Activated CD4-positive, alpha-beta T cell treated with anti-CD3 and anti-CD28 coated beads, Interleukin-2, amount 10 ng/mL, durations not matched to agents 7 days and 5 days (primary cell): ENCODE measurements at regions not wholly inside any gene's neighbourhood (a gene's known extent, or its start where the extent isn't known, plus 50 kb on each side); places are given as distances from the start of the nearest gene placed in this dataset.

Experiments used
- CTCF ChIA-PET: fragments of 350-600 bp; sonication (Branson Sonifier 250); formaldehyde crosslinking; loops from one replicate; lab custom pipeline; 2021; ENCODE audit warnings: antibody characterized with exemption; lab: Charles Lee
- POLR2A ChIA-PET: fragments of 350-600 bp; sonication (Branson Sonifier 250); formaldehyde crosslinking; loops from one replicate; lab custom pipeline; 2021; ENCODE audit warnings: antibody characterized with exemption; lab: Charles Lee
- DNase-seq: peaks from one replicate; pipeline ENCODE4 v3.0.0-alpha.2; 2020
- H3K27ac Mint-ChIP-seq: one replicate; pipeline ENCODE4 v1.8.0; 2021; ENCODE audit warnings: mild to moderate bottlenecking, moderate library complexity, mixed read lengths
- H3K27me3 Mint-ChIP-seq: one replicate; pipeline ENCODE4 v1.8.0; 2021; ENCODE audit warnings: mixed read lengths
- H3K36me3 Mint-ChIP-seq: one replicate; pipeline ENCODE4 v1.8.0; 2021; ENCODE audit warnings: low read depth, mixed read lengths
- H3K4me1 Mint-ChIP-seq: one replicate; pipeline ENCODE4 v1.8.0; 2021; ENCODE audit warnings: mixed read lengths
- H3K4me3 Mint-ChIP-seq: one replicate; pipeline ENCODE4 v1.8.0; 2021; ENCODE audit warnings: mild to moderate bottlenecking, moderate library complexity, mixed read lengths
- H3K9me3 Mint-ChIP-seq: one replicate; pipeline ENCODE4 v1.8.0; 2021; ENCODE audit warnings: mixed read lengths

DNA sequence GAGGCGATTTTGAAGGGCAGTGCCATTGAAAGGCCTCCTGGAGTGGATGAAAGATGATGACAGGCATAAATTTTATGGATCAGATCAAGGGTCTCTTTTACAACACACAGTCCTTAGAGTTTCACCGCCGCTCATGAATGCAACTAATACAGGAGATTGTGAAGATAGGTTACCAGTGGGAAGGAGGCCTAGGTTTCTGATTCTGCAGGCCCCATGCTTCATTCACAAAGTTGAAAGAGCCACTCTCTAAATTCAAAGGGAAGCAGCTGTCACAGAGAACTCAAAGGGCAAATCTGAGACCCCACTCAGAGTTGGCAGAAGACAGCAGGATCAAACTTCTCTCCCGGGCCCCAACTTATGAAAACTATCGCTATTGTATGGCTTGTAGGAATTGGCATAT is 137.6 kb downstream of the MAP3K7 start:
- CTCF ChIA-PET, result no interaction called here
- H3K36me3 Mint-ChIP-seq, result peaks cover 10% of the 10 kb centered on the region
- peaks cover 19% of the 10 kb centered on the region for H3K4me1 Mint-ChIP-seq
- no peak overlapping the region for H3K4me3 Mint-ChIP-seq
- peaks cover 14% of the 10 kb centered on the region for H3K9me3 Mint-ChIP-seq
- DNase-seq, result no peak
- H3K27me3 Mint-ChIP-seq, result no peaks in the 10 kb centered on the region
- H3K27ac Mint-ChIP-seq, result no peak overlapping the region
- POLR2A ChIA-PET, result no interaction called here

DNA sequence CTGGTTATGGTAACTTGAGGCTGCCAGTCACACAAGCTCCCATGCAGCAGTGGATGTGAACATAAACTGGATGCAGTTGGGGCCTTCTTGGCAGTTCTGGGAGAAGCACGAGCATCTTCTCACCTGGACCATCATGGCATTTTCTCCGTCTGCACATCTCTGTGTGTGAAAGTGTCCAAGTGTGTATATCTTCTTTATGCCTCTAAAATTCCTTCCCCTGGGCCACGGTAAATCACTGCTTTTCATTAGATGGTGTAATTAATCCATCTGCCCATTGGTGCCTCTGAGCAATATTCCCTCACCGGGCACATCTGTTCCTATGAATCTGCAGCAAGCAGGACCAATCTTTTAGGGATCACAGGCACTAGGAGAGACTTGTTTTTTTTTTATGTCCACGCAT is 138.0 kb downstream of the MAP3K7 start:
- ChIA-PET CTCF (no interaction called here), POLR2A (no interaction called here)
- peaks cover 15% of the 10 kb centered on the region for H3K9me3 Mint-ChIP-seq
- DNase-seq, result no peak
- H3K4me3 Mint-ChIP-seq, result no peak overlapping the region
- H3K36me3 Mint-ChIP-seq, result peaks cover 10% of the 10 kb centered on the region
- peaks cover 23% of the 10 kb centered on the region for H3K4me1 Mint-ChIP-seq
- H3K27ac Mint-ChIP-seq, result no peak overlapping the region
- no peaks in the 10 kb centered on the region for H3K27me3 Mint-ChIP-seq

DNA sequence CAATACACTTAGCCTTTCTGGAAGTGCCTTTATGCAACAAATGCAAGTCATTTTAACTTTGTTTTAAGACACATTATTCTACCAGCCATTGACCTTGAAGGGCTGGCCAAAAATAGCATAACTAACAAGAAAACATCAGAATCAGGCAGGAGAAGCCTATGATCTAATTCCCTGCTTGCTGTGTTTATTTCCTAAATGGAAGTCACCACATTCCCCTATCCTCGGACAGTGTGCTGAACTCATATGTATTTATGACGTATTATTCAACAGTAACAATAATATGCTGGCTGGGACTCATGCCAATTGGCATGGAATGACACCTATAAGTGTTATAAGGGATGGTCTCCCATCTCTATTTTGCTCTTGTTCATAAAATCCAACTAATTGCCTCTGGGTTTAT is 140.7 kb downstream of the MAP3K7 start:
- DNase-seq, result no peak
- Mint-ChIP-seq H3K36me3 (peaks cover 10% of the 10 kb centered on the region), H3K27ac (no peak overlapping the region), H3K27me3 (no peaks in the 10 kb centered on the region), H3K9me3 (peaks cover 9% of the 10 kb centered on the region), H3K4me1 (peaks cover 27% of the 10 kb centered on the region), H3K4me3 (no peak overlapping the region)
- ChIA-PET CTCF (no interaction called here), POLR2A (no interaction called here)

DNA sequence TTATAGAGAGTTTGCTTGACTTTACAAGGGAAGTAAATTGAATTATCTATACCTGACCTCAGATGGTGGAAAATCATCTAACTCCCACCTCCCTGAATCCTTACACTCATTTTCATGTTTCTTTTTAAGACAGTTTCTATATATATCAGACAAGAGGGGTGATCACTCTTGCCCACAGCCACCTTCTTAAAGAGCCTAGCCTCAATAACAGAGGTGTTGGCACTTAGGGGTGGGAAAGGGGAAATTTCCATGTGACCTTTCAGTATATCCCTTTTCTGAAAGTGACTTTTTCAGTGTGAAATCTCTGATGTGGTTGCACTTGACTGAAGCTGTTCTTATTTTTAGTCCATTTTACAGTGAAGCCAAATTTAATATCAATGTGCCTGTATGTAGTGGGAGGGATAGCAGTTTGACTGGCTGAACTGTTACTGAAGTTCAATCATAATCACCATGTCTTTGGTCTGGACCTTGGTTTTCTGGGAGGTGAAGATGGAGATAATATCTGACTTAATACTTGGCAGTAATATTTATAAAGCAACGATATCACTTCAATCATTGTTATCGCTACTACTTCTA is 141.3 kb downstream of the MAP3K7 start:
- ChIA-PET POLR2A (no interaction called here), CTCF (no interaction called here)
- H3K27ac Mint-ChIP-seq, result no peak overlapping the region
- H3K36me3 Mint-ChIP-seq, result peaks cover 10% of the 10 kb centered on the region
- H3K4me3 Mint-ChIP-seq, result no peak overlapping the region
- H3K4me1 Mint-ChIP-seq, result peaks cover 27% of the 10 kb centered on the region
- no peak for DNase-seq
- H3K27me3 Mint-ChIP-seq, result no peaks in the 10 kb centered on the region
- peaks cover 9% of the 10 kb centered on the region for H3K9me3 Mint-ChIP-seq

DNA sequence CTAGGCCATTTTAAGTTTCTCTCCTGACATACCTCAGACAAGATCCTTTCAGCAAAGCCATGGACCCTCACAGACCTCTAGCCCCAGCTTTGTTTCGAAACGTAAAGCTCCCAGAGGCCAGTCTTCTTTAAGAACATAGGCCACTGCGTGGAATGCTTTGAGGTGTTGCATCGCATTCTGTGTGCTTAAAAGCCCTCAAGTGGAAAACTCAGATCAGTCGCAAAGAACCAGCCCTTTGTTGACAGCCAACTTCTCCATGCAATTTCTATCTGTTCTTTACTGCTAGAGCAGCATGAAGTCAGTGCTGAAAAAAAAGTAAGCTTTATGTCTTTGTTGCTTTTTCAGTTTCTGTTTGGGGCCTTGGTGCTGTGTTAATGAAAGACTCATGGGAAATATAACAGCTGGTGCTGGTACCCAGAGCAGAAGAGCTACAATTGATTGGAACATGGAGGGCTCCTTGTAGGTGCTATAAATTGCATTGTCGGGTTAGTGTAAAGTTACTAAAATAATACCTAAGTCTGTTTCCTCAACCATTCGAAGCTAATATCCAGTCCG is 142.6 kb downstream of the MAP3K7 start:
- Mint-ChIP-seq H3K9me3 (peaks cover 9% of the 10 kb centered on the region), H3K4me1 (peaks cover 27% of the 10 kb centered on the region), H3K4me3 (no peak overlapping the region), H3K27me3 (no peaks in the 10 kb centered on the region), H3K27ac (peak overlapping the region; percentile 39), H3K36me3 (peaks cover 10% of the 10 kb centered on the region)
- POLR2A ChIA-PET, result interaction anchor here (0.5 to 0.6 kb wide), 3 partner anchors 19 to 31 kb away, joined by 3 to 4 read pairs (median 3); no protein-coding TSS in a partner anchor
- CTCF ChIA-PET, result interaction anchor here (1.0 to 3.0 kb wide), 8 partner anchors 9 to 146 kb away, joined by 3 to 27 read pairs (median 6); no protein-coding TSS in a partner anchor
- no peak for DNase-seq

DNA sequence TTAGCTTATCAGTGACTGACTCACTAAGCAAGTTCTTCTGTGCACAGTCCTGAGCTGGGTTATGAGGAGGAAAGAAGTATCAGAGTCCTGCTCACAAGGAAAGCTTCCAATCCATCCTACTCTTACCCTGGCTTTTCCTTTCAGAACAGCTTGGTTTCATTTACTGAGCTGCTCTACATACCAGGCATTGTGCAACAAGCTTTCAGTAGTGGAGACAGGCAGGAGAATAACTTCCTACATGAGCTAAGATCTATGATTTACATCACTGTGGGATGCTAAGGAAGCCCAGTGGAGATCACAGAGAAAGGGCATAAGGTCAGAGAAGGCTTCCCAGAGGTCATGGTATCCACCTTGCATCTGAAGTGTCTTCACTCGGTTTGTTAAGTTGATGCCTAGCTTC is 144.5 kb downstream of the MAP3K7 start:
- H3K4me3 Mint-ChIP-seq, result no peak overlapping the region
- DNase-seq, result no peak
- CTCF ChIA-PET, result interaction anchor here (1.0 to 3.0 kb wide), 6 partner anchors 8 to 168 kb away, joined by 3 to 27 read pairs (median 15); no protein-coding TSS in a partner anchor
- no peak overlapping the region for H3K27ac Mint-ChIP-seq
- peaks cover 27% of the 10 kb centered on the region for H3K4me1 Mint-ChIP-seq
- H3K27me3 Mint-ChIP-seq, result no peaks in the 10 kb centered on the region
- POLR2A ChIA-PET, result no interaction called here
- H3K9me3 Mint-ChIP-seq, result peaks cover 9% of the 10 kb centered on the region
- peaks cover 10% of the 10 kb centered on the region for H3K36me3 Mint-ChIP-seq

DNA sequence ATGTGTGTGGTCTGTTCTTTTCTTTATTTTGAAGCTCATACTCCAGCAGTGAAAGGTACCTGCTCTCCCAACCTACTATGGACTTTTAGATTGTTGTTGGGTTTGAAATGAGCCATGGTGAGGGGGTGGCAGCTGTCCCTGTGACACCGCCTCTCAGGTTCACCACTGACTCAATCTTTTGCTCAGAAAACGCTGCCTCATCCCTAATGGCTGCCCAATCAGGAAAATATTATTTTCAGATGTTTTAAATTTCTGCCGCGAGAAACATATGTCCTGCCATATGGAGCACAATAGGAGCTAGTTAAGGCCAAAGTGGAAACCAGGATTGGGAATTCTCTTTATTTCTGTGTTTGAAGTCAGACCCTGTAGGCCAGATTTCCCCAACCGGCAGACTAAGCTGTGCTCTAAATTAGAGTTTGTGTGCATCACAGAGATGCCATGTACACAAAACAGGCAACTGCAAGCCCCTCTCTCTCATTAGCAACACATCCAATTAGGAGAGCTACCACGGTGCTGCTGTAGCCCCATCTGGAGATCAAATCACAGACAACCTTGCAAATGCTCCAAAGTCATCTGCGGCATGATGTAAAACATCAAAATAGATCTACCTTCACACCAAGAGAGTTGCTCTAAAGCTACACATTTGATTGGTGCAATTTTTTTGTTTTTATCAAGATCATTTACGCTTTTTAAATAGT is 144.1 kb upstream of the BACH2 start:
- H3K27me3 Mint-ChIP-seq, result peaks cover 1% of the 10 kb centered on the region
- POLR2A ChIA-PET, result no interaction called here
- no peak for DNase-seq
- no peak overlapping the region for H3K4me3 Mint-ChIP-seq
- H3K36me3 Mint-ChIP-seq, result peaks cover 8% of the 10 kb centered on the region
- peaks cover 27% of the 10 kb centered on the region for H3K4me1 Mint-ChIP-seq
- CTCF ChIA-PET, result interaction anchor here (0.6 to 1.9 kb wide), 6 partner anchors 9 to 810 kb away, joined by 3 to 10 read pairs (median 4); no protein-coding TSS in a partner anchor
- no peak overlapping the region for H3K27ac Mint-ChIP-seq
- peaks cover 10% of the 10 kb centered on the region for H3K9me3 Mint-ChIP-seq

DNA sequence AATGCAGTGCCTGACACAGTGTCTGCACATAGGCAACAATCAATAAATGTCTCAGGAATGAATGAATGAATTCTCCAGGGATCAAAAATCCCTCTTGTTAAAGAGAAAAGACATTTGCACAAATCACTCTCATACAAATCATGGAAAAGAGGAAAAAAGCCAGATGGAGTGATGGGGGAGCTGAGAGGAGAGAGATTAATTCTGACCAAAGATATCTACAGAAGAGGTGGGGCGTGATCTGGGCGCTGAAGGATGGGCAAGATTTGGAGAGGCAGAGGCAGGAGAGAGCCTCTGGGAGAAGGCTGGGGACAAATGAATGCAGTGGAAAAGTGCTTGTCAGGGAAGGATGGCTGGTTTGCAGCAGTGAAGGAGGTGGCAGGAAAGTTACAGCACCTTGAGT is 142.9 kb upstream of the BACH2 start:
- CTCF ChIA-PET, result interaction anchor here (0.7 to 1.0 kb wide), 2 partner anchors 17 to 34 kb away, joined by 3 to 5 read pairs; no protein-coding TSS in a partner anchor
- POLR2A ChIA-PET, result no interaction called here
- DNase-seq, result no peak
- peaks cover 10% of the 10 kb centered on the region for H3K9me3 Mint-ChIP-seq
- peaks cover 1% of the 10 kb centered on the region for H3K27me3 Mint-ChIP-seq
- peaks cover 21% of the 10 kb centered on the region for H3K4me1 Mint-ChIP-seq
- no peak overlapping the region for H3K4me3 Mint-ChIP-seq
- no peak overlapping the region for H3K27ac Mint-ChIP-seq
- peaks cover 5% of the 10 kb centered on the region for H3K36me3 Mint-ChIP-seq

DNA sequence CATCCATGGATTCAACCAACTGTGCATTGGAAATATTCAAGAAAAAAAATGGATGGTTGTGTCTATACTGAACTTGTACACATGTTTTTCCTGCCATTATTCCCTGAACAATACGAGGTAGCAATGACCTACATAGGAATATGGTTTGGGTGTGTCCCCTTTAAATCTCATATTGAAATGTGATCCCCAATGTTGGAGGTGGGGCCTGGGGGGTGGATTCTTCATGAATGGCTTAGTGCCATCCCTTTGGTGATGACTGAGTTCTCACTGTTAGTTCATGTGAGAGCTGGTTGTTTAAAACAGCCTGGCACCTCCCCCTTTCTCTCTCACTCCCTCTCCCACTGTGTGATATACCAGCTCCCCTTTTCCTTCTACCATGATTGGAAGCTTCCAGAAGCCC is 139.8 kb upstream of the BACH2 start:
- no peak for DNase-seq
- Mint-ChIP-seq H3K4me1 (peaks cover 13% of the 10 kb centered on the region), H3K4me3 (no peak overlapping the region), H3K9me3 (peaks cover 35% of the 10 kb centered on the region), H3K36me3 (peaks cover 28% of the 10 kb centered on the region), H3K27me3 (peaks cover 1% of the 10 kb centered on the region), H3K27ac (no peak overlapping the region)
- ChIA-PET POLR2A (interaction anchor here (0.7 kb wide), 1 partner anchor 19 kb away, joined by 3 read pairs; no protein-coding TSS in a partner anchor), CTCF (interaction anchor here (1.7 to 3.0 kb wide), 2 partner anchors 11 to 20 kb away, joined by 7 to 14 read pairs; no protein-coding TSS in a partner anchor)

DNA sequence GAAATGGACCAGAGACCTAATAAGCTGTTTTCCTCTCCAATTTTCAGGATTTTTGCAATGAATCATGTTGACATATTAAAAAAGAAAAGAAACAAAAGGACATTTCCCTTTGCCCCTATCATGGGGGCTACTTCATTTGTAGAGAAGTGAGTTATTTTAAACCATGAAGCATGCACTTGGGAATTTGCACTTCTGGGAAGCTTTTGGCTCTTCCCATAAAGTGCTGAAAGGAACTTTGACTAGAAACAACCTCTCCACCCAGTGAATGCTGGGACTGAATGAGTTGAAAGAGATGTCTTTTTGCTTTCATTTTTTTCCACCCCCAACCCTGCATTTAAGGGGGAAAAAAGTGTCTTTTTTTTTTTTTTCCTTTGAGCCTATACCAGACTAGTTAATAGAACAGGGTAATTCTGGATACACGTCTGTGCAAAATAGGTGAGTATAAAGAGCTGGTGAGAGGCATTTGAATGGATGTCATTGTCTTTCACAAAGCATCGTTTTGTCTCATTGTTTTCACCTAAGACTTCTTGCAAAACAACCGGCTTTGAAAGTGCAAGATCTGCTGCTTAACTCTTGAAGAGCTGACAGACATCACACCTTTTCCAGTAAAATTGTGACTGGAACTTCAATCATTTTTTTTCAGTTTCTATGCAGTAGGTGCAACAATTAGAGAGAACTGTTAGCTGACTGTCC is 138.7 kb upstream of the BACH2 start:
- peaks cover 42% of the 10 kb centered on the region for H3K9me3 Mint-ChIP-seq
- peaks cover 1% of the 10 kb centered on the region for H3K27me3 Mint-ChIP-seq
- no peak overlapping the region for H3K27ac Mint-ChIP-seq
- DNase-seq, result no peak
- POLR2A ChIA-PET, result no interaction called here
- peaks cover 13% of the 10 kb centered on the region for H3K4me1 Mint-ChIP-seq
- H3K4me3 Mint-ChIP-seq, result no peak overlapping the region
- CTCF ChIA-PET, result interaction anchor here (0.7 to 3.0 kb wide), 4 partner anchors 8 to 26 kb away, joined by 3 to 14 read pairs (median 8); no protein-coding TSS in a partner anchor
- peaks cover 33% of the 10 kb centered on the region for H3K36me3 Mint-ChIP-seq

DNA sequence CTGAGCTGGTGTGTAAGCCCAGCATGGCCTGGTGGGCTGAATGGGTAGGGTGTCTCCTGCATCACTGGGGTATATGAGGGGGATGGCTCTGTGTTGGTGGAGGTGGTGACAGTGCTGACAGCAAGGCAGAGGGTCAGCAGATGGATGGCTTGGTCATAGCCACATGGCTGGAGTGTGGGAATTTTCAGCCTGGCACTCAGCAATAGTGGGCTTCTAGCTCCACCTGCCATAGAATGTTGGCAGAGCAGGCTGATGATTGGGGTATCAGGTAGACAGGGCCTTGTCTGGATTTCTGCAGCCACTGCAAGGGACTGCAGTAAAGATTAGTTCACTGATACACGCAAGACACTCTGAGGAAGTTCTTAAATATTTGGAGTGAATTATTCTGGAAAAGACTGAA is 137.5 kb upstream of the BACH2 start:
- Mint-ChIP-seq H3K9me3 (peaks cover 51% of the 10 kb centered on the region), H3K27ac (no peak overlapping the region), H3K27me3 (peaks cover 1% of the 10 kb centered on the region), H3K4me1 (peaks cover 11% of the 10 kb centered on the region), H3K4me3 (no peak overlapping the region), H3K36me3 (peaks cover 41% of the 10 kb centered on the region)
- POLR2A ChIA-PET, result no interaction called here
- CTCF ChIA-PET, result interaction anchor here (1.0 to 2.6 kb wide), 5 partner anchors 9 to 41 kb away, joined by 3 to 13 read pairs (median 3); no protein-coding TSS in a partner anchor
- no peak for DNase-seq

DNA sequence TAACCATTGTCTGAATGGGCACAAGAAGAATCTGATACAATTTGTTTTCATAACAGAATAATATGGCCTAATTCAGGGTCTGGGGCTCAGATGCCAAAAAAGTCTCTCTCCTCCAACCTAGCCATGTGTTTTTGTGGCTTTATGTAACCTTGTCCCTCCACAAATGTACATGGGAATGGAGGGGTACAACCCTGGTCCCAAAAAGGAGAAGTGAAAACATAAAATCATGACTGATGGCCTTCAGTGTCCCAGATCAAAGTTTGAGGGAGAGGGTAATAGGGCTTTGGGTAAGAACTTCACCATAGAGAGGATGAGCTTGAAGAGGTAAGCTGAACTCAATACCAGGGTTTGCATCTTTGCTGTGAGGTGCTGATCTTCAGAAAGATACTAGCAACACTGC is 136.3 kb upstream of the BACH2 start:
- ChIA-PET POLR2A (no interaction called here), CTCF (interaction anchor here (0.6 to 2.6 kb wide), 5 partner anchors 11 to 210 kb away, joined by 3 to 13 read pairs (median 3); no protein-coding TSS in a partner anchor)
- Mint-ChIP-seq H3K4me3 (no peak overlapping the region), H3K36me3 (peaks cover 42% of the 10 kb centered on the region), H3K4me1 (peaks cover 11% of the 10 kb centered on the region), H3K9me3 (peaks cover 59% of the 10 kb centered on the region), H3K27me3 (peaks cover 1% of the 10 kb centered on the region), H3K27ac (no peak overlapping the region)
- DNase-seq, result no peak
